ENCODE measurements at regions not wholly inside any gene's neighbourhood (a gene's known extent, or its start where the extent isn't known, plus 50 kb on each side); places are given as distances from the start of the nearest gene placed in this dataset.
"Not testable (repeated sequence)": the region's sequence is repeated elsewhere in the genome, so short reads cannot be mapped to it uniquely, and the experiment has no call there.

- not testable (repeated sequence) for DNase-seq (ENCODE audit: low spot score)
These were observed 808.4 kb downstream of the FSCB start for GRCh38 chr14:43698561-43699284.

GRCh38 chr14:43697003-43697402 lies 810.1 kb downstream of the FSCB start:
- no peak for DNase-seq (ENCODE audit: low spot score)

- no peak for DNase-seq (ENCODE audit: low spot score)
These were observed 814.4 kb downstream of the FSCB start for GRCh38 chr14:43692706-43693105.

GRCh38 chr14:43687921-43688320 lies 819.2 kb downstream of the FSCB start:
- peak; percentile 6 for DNase-seq (ENCODE audit: low spot score)

- DNase-seq (ENCODE audit: low spot score): no peak
These were observed 829.5 kb downstream of the FSCB start for GRCh38 chr14:43677581-43677980.

GRCh38 chr14:43674273-43674672 lies 832.8 kb downstream of the FSCB start:
- no peak for DNase-seq (ENCODE audit: low spot score)

- DNase-seq (ENCODE audit: low spot score): no peak
These were observed 835.2 kb downstream of the FSCB start for GRCh38 chr14:43671716-43672485.

- no peak for DNase-seq (ENCODE audit: low spot score)
These were observed 837.7 kb downstream of the FSCB start for GRCh38 chr14:43669355-43669754.

GRCh38 chr14:43665570-43666267 lies 841.4 kb downstream of the FSCB start:
- DNase-seq (ENCODE audit: low spot score): no peak

- not testable (repeated sequence) for DNase-seq (ENCODE audit: low spot score)
These were observed 851.9 kb downstream of the FSCB start for GRCh38 chr14:43655194-43655593.

GRCh38 chr14:43651896-43652295 lies 855.2 kb downstream of the FSCB start:
- no peak for DNase-seq (ENCODE audit: low spot score)

- no peak for DNase-seq (ENCODE audit: low spot score)
These were observed 855.8 kb downstream of the FSCB start for GRCh38 chr14:43651185-43651787.

GRCh38 chr14:43649508-43649907 lies 857.6 kb downstream of the FSCB start:
- DNase-seq (ENCODE audit: low spot score): no peak

GRCh38 chr14:43647302-43647701 lies 859.8 kb downstream of the FSCB start:
- DNase-seq (ENCODE audit: low spot score): no peak

- no peak for DNase-seq (ENCODE audit: low spot score)
These were observed 866.3 kb downstream of the FSCB start for GRCh38 chr14:43640718-43641267.

- no peak for DNase-seq (ENCODE audit: low spot score)
These were observed 881.8 kb downstream of the FSCB start for GRCh38 chr14:43625294-43625693.

- no peak for DNase-seq (ENCODE audit: low spot score)
These were observed 885.8 kb downstream of the FSCB start for GRCh38 chr14:43621282-43621681.

- DNase-seq (ENCODE audit: low spot score): no peak
These were observed 911.8 kb downstream of the FSCB start for GRCh38 chr14:43595096-43595772.

- DNase-seq (ENCODE audit: low spot score): no peak
These were observed 915.3 kb downstream of the FSCB start for GRCh38 chr14:43591776-43592175.

- DNase-seq (ENCODE audit: low spot score): no peak
These were observed 919.9 kb downstream of the FSCB start for GRCh38 chr14:43587183-43587582.

- DNase-seq (ENCODE audit: low spot score): no peak
These were observed 927.4 kb downstream of the FSCB start for GRCh38 chr14:43579671-43580070.

GRCh38 chr14:43568022-43568421 lies 939.1 kb downstream of the FSCB start:
- DNase-seq (ENCODE audit: low spot score): no peak

All from hepatic stellate cell (primary cell).